ENCODE measurements at regions not wholly inside any gene's neighbourhood (a gene's known extent, or its start where the extent isn't known, plus 50 kb on each side); places are given as distances from the start of the nearest gene placed in this dataset.

DNA sequence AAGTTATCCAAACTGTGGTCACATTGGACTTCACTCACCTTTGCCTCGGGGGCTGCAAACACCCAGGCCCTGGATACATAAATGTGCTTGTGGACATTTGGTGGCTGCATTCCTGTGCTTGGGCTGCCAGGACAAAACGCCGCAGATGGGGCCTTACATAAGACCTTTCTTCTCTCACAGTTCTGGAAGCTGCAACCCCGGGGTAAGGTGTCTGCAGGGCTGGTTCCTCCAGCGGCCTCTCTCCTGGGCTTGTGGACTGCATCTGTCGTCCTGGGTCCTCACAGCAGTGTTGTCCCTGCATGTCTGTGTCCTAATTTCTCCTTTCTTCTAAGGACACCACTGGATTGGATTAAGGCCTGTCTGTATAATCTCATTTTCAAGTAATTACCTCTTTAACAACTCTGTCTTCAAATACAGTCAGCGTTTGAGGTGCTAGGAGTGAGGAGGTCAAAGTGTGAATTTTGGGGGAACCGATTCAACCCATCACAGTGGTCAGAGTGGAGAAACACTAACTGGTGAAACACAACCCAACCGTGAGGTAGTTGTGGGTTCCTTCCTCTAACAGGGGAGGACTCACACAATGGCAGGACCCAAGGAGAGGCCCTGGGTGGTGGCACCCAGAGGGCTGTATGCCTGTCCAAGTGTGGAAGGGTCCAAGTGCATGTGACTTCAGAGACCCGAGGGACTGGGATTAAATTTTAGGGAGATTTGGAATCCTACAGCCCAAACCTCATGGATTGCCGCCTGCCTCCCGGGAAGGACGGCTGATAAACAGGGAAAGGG, 415.6 kb downstream of the IRX2 start:
- DNase-seq (ENCODE audit: low read depth), result no peak

DNA sequence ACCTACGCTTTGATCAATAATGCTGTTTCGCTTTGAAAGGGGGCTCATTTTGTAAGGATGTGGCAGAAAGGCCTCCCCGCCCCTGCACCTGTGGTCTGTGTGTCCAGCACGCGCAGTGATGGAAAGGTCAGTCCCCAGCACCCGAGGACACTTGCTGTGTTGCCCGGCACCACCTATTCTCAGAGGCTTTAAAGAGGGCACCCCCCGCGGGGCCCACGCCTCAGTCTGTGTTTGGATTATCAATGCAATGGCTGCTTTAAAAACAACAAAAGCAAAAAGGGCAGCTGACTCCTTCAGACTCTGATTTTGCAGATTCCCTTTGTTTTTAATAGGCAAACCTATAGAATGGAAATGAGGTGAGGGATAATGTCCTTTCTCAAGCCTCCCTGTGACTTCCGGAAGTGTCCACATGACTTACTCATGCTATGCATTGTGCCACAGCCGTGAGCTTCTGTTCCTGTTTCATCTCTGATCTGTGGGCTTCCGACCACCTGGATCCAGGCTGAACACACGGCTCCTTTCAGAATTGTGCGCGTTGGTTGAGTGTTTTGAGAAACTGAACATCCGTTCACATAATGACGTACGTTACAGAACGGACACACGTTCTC, 416.2 kb downstream of the IRX2 start:
- no peak for DNase-seq (ENCODE audit: low read depth)

- DNase-seq (ENCODE audit: low read depth), result no peak
Measured at GRCh38 chr5:2334719-2335118, 416.8 kb downstream of the IRX2 start.

DNA sequence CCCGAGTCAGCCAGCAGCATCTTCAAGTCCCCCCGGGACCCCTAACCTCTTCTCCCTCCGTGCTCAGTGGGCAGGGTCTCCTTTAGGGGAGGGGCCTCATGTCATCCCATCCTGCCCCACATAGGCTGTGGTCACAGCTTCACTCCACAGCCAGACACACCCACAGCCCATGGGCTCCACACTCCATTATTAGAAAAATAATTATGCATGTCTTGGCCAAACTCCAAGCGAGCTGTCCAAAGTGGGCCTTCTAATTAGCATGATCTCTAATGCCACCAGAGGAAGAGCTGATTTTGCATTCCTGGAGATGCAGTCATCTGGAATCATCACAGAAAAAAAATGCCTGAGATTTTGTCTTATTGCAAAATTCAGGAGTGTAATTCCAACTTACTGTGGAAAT, 418.2 kb downstream of the IRX2 start:
- no peak for DNase-seq (ENCODE audit: low read depth)

DNA sequence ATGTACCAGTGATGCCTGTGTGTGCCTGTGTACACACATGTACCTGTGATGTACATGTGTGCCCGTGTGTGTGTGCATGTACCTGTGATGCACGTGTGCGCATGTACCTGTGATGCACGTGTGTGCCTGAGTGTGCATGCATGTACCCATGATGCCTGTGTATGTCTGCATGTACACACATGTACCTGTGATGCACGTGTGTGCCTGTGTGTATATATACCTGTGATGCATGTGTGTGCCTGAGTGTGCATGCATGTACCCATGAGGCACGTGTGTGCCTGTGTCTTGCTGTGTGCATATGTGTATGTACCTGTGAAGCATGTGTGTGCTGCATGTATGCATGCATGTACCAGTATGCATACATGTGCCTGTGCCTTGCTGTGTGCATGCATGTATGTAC, 419.0 kb downstream of the IRX2 start:
- no peak for DNase-seq (ENCODE audit: low read depth)

- no peak for DNase-seq (ENCODE audit: low read depth)
Measured at GRCh38 chr5:2330325-2331130, 420.9 kb downstream of the IRX2 start.

DNA sequence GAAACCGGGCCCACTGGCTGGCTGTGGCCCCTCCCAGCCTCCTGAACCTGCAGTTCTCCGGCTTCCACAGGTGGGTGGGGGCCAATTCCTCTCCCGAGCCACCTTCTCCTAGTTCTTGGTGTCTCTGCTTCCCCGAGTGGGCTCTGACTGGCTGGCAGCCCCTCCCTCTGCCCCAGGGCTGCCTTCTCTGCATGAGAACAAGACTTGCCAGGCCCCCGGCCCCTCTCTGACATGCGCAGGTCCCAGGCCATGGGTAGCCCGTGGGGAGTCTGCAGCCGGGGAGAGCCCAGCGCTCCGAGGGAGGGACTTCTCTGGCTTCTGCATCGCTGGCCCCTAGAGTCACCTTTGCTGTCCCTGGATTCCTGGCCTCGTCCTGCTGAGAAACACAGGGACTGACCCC, 421.7 kb downstream of the IRX2 start:
- no peak for DNase-seq (ENCODE audit: low read depth)

DNA sequence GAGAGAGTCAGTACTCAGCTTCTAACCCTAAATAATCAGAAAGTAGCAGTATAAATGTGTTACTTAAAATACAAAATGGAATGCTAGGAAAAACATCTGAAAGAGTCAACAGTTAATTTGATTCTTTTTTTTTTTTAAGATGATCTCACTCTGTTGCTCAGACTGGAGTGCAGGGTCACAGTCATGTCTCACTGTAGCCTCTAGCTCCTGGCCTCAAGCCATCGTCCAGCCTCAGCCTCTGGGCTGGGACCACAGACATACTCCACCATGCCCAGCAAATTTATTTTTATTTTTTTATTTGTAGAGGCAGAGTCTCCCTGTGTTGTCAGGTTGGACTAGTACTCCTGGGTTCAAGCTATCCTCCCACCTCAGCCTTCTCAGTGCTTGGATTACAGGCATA, 424.9 kb downstream of the IRX2 start:
- DNase-seq (ENCODE audit: low read depth), result no peak

- DNase-seq (ENCODE audit: low read depth), result no peak
Measured at GRCh38 chr5:2324788-2325187, 426.7 kb downstream of the IRX2 start.

- peak; percentile 28 for DNase-seq (ENCODE audit: low read depth)
Measured at GRCh38 chr5:2320611-2321010, 430.9 kb downstream of the IRX2 start.

DNA sequence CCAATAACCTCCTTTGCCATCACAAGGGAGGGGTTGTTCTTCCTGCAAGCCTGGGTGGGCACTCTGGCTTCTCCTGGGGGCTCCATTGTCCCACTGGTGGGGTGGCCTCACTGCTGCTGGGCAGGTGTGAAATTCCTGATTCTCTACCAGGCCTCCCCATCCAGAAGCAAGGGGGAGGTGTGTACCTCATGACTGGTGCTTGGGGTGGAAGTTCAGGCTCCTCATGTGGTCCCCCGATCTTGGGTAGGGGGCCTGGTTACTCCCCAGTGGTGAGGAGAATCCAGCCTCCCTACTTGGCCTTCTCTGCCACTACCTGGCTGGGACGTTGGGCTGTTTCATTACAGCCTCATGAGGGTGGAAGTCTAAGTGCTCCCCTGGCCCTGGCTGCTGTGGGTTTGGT, 433.9 kb downstream of the IRX2 start:
- DNase-seq (ENCODE audit: low read depth), result no peak

DNA sequence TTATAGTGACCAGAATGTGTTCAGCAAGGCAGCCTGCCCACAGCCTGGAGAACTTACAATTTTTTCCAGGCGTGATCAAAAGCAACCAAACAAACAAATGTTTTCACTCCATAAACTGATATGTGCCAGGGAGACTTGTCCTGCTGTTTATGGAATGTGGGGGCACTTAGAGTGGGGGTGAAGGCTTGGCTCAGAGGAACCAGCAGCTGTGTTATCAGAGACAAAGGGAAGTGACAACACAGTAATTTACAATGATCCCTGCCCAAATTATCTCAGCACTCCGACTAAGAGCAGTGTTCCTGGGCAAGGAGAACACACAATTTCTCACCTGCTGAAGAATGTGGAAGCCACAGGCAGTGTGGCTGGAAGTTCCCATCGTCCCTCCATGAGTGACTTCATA, 429.1 kb upstream of the IRX4 start:
- no peak for DNase-seq (ENCODE audit: low read depth)

- DNase-seq (ENCODE audit: low read depth), result no peak
Measured at GRCh38 chr5:2310946-2311345, 428.2 kb upstream of the IRX4 start.

DNA sequence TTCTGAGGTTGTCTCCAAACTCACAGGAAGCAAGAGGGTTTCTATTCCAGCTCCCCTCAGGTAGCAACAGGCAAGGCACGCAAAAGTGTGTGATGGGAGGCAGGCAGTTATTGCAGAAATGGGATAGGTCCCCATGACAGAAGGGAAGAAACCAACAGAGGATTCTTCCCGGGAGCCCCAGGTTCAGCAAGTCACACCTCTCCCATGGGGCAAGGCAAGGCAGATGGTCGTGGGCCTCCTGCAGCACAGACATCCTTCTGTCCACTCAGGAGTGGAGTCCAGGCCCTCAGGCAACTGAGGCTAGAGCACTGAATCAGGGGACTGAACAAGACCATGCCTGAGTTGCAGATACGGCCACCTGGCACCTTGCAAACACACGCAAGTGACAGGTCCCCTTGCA, 424.9 kb upstream of the IRX4 start:
- DNase-seq (ENCODE audit: low read depth), result no peak

- no peak for DNase-seq (ENCODE audit: low read depth)
Measured at GRCh38 chr5:2306711-2307110, 424.0 kb upstream of the IRX4 start.

DNA sequence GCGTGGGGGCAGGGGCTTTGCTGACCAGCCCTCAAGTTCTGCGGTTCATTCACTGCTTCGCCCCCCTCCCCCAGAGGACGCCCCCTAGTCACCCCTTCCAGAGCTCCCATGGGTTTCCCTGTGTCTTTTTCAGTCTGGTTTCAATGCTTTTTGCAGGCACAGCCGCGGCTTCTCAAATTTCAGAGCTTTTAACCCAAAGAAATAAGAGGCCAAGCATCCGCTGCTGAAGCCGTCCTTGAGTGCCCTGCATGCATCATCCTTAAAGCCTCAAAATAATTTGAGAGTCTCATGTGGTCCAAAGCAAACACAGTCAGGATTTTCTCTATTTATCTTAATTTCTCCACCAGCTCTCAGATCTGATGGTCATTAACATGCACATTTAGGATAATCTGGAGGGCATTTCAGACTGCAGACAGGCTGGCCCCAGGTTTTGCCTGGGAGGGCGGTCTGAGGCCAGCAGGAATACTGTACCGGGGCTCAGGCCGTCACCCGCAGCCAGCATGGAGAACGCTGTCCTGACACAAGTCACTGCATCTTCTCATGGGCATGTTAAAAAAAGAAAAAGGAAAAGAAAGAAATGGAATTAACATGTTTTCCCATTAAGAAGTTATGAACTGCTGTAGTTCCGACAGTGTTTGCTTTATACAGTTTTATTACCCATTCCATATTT, 420.8 kb upstream of the IRX4 start:
- DNase-seq (ENCODE audit: low read depth), result no peak

DNA sequence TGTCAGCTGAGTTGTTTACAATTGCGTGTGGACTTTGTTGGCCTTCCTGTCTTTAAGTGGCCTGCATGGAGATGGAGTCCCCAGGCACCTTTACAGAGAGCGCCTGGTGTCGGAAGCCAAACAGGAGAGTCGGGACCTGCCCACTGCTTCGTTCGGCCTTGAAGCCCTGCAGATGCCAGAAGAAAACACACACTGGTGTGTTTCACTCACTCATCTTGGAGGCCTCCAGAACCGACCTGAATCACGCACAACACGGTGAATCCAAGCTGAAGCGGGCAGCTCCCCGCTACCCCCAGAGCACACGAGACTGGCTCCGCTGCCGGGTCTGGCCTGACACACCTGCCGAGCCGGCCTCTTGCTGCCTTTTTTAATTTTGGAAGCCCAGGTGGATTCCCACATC, 419.4 kb upstream of the IRX4 start:
- DNase-seq (ENCODE audit: low read depth), result no peak

GRCh38 chr5:2300861-2301574, 418.3 kb upstream of the IRX4 start:
- no peak for DNase-seq (ENCODE audit: low read depth)

- DNase-seq (ENCODE audit: low read depth), result no peak
Measured at GRCh38 chr5:2300421-2300820, 417.7 kb upstream of the IRX4 start.

GRCh38 chr5:2299388-2300220, 416.9 kb upstream of the IRX4 start:
- DNase-seq (ENCODE audit: low read depth), result no peak

Data from HT1080 (cell line).